ENCODE measurements at regions not wholly inside any gene's neighbourhood (a gene's known extent, or its start where the extent isn't known, plus 50 kb on each side); places are given as distances from the start of the nearest gene placed in this dataset.
"Not testable (repeated sequence)": the region's sequence is repeated elsewhere in the genome, so short reads cannot be mapped to it uniquely, and the experiment has no call there.

- DNase-seq (ENCODE audit: low spot score): peak; percentile 56
Measured at GRCh38 chr13:42478531-42479156, 95.3 kb upstream of the TNFSF11 start.

DNA sequence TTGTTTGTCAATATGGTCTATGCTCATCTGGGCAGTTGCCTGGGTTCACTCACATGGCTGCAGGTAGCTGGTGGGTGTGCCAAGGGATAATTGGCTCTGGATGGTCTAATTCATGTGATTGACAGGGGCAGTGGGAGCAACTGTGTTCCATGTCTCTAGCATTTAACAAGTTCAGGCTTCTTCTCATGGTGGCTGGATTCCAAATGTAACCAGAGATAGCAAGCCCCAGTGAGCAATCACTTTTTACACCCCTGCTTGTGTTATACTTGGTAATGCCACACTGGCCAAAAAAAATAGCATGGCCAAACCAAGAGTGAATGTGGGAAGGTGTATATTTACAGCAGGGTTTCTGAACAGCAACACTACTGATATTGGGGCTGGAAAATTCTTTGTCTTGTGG lies 89.6 kb upstream of the TNFSF11 start:
- DNase-seq (ENCODE audit: low spot score): no peak

- no peak for DNase-seq (ENCODE audit: low spot score)
Measured at GRCh38 chr13:42485272-42485671, 88.7 kb upstream of the TNFSF11 start.

DNA sequence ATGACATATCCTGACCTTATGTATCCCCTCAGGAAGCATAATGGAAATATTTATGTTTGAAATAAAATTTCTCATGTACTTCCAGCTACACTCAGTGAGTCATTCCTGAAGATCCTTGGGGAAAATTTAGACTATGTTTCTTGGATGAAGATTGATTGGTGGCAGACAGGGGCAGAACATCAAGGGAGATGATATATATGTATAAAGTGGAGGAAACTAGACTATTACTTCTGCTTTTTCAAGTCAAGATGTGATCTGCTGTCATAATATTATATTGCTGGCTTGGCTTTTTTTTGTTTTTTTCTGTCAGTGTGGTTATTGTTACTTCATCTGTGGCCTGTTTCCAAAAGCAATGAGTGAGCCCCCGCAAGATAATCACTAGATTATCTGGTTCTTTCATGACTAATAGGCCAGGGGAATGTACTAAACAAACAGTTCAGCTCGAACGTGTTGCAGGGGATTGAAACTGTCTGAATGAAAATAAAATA lies 87.2 kb upstream of the TNFSF11 start:
- DNase-seq (ENCODE audit: low spot score): peak; percentile 33

GRCh38 chr13:42487221-42487620 lies 86.7 kb upstream of the TNFSF11 start:
- DNase-seq (ENCODE audit: low spot score): no peak

DNA sequence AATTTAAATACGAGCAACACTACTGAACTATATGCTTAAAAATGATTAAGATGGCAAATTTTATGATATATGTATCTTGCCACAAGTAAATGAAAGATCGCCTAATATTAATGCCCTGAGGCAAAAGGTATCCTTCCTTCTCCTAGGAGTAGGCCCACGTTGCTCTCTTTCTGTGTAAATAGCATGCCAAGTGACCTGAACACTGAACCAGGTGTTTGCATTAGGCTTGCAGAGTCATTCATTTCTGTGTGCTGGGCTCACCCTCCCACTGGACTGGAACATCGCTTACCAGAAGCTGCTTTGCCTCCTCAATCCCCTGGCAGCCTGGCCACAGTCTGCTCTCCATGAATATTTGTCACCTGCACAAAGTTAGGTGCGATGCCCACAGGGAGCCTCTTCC lies 83.3 kb upstream of the TNFSF11 start:
- no peak for DNase-seq (ENCODE audit: low spot score)

GRCh38 chr13:42492372-42492920 lies 81.5 kb upstream of the TNFSF11 start:
- no peak for DNase-seq (ENCODE audit: low spot score)

DNA sequence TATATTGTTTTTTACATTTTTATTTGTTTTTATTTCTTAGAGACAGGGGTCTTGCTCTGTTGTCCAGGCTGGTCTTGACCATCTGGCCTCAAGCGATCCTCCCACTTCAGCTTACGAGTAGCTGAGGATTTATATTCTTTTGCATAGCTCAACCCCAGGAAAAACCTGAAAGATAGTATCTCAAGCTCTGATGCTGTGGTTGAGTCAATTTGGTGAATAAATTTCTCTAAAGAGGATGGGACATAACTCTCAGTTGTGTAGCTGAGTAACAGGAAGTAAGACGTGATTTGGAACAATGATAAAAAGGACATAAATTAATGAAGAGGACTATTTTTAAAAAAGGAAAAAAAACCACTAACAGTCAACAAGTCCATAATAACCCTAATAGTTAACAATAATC lies 79.8 kb upstream of the TNFSF11 start:
- no peak for DNase-seq (ENCODE audit: low spot score)

DNA sequence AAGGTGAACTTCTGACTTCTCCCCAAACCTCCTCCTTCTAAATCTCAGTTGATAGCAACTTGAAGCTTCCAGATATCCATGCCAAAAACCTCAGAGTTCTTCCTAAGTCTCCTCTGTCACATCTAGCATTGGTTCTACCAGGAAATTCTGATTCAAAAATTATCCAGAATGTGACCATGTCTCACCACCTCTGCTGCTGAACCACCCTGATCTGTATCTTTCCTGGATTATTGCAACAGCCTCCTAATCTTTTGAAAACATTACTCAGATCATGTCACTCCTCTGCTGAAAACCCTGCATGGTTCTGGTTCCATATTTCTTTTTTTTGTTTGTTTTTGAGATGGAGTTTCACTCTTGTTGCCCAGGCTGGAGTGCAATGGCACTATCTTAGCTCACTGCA lies 78.7 kb upstream of the TNFSF11 start:
- peak; percentile 71 for DNase-seq (ENCODE audit: low spot score)

DNA sequence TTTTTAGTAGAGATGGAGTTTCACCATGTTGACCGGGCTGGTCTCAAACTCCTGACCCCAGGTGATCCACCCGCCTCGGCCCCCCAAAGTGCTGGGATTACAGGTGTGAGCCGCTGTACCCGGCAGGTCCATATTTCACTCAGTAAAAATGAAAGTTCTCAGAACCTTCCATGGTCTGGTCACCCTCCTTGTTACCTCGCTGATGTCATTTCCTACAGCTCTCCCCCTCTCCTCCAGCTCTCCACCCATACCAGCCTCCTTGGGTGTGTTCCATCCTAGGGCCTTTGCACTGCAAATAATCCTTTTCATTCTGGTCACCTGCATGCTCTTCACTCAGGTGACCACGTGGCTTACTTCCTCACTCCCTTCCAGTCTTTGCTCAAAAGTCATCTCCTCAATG lies 78.2 kb upstream of the TNFSF11 start:
- no peak for DNase-seq (ENCODE audit: low spot score)

DNA sequence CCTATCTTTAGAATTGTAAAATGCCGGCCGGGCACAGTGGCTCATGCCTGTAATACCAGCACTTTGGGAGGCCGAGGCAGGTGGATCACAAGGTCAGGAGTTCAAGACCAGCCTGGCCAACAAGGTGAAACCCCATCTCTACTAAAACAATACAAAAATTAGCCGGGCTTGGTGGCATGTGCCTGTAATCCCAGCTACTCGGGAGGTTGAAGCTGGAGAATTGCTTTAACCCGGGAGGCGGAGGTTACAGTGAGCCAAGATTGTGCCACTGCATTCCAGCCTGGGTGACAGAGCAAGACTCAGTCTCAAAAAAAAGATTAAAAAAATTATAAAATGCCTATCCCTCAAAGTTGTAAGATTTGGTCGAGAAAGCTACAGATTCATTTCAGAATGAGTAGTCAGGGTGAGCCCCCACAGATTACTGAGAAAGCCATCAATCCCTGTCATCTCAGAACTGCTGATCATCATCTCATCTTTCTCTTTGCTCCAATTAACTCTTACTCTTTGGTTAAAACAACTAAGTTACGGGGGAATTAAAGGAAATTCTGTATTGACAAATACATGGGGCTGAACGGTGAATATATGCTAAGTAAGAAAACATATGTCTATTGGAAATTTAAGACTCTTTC lies 76.9 kb upstream of the TNFSF11 start:
- not testable (repeated sequence) for DNase-seq (ENCODE audit: low spot score)

DNA sequence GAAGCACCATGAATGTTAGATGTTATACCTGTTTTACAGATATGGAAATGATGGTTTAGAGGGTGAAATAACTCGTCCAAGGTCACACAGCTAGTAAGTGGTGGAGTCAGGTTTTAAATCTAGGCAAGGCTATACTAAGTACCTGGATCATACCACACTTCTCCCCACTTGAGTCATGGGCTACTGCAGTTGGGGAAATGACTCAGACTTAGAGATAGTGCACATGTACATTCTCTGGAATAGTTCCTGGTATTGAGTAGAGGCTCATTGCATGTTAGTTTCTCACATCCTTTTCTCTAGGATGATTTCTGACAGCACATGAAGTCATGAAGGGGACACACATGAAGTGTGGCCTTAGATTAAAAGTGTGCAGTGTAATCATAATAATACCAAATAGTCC lies 76.2 kb upstream of the TNFSF11 start:
- DNase-seq (ENCODE audit: low spot score): peak; percentile 41

DNA sequence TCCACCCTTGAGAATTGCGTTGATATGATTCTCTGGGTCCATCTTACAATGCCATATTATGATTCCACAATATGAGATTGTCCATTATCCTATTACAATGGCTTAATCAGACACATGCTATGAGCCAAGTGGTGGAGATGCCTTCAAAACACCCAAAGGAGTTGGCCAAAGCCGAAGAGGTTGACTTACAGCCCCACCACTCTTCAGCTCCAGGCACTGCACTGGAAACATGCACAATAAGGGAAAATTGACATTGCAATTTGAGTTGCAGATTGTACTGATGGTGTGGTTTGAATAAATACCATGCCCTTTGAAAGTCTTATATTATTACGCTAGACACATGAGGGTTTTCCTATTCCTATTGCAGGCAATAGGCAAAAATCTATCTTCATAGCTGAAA lies 75.4 kb upstream of the TNFSF11 start:
- no peak for DNase-seq (ENCODE audit: low spot score)

All from HT-29 (cell line).